HG02610 (cell line): ENCODE measurements at regions not wholly inside any gene's neighbourhood (a gene's known extent, or its start where the extent isn't known, plus 50 kb on each side); places are given as distances from the start of the nearest gene placed in this dataset.

ENCODE experiments used
- ATAC-seq: cut with Tn5 transposase; IDR thresholded peaks from one replicate; pipeline ENCODE4 v1.9.1; 2021; ENCODE audit warnings: mild to moderate bottlenecking, moderate library complexity; ENCODE audit not compliant: unreplicated experiment

GRCh38 chr20:17093782-17094181 lies 133.1 kb upstream of the PCSK2 start:
- ATAC-seq = no peak

DNA sequence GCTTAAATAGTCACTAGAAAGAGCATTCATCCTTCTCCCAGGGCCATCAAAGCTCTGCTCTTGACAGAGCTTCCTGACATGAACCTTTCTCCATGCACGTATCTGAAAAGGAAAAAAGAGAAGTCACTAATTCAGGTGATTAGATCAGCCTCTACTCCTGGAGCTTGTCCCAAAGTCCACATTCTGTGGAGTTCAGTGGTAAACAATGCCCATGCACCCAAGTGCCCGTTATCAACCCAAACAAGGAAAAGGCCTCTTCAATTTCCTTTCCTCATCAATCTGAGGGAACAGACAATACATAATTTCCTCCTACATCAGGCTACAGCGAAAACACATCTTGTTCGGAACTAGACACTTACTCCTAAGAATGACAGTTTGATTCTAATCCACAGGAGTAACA lies 129.2 kb upstream of the PCSK2 start:
- no peak for ATAC-seq

GRCh38 chr20:17100506-17100905 lies 126.3 kb upstream of the PCSK2 start:
- no peak for ATAC-seq

DNA sequence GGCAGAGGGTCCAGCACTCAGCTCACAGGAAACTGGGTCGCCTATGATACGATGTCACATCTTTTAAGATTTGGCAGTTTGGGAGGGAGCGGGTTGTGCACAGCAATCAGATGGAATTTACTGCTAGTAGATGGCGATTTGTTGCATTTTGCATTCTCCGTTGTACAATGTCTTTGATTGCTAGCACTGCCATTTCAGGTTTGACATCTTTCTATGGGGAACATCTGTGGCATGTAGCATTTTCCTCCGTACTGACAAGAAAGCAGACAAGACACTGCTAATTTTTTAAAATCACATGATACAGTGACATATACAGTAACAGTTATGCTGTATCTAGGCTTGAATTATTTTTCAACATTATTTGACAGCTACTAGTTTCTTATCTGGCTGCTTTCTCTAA lies 119.7 kb upstream of the PCSK2 start:
- no peak for ATAC-seq

DNA sequence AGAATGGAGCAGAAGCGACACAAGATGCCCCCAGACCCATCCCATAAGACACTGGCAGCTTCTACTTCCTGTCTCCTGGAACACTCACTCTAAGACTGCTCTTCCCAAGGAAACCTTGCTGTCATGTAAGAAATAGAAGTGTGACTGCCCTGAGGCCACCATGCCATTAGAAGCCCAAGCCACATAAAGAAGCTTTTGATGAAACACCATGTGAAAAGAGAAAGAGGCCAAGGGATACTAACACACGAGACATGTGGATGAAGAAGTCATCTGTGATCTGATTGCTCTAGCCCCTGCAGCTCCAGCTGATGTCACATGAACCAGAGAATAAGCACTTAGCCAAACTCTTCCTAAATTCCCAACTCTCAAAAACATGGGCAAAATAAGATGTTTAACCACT lies 117.9 kb upstream of the PCSK2 start:
- ATAC-seq = no peak

DNA sequence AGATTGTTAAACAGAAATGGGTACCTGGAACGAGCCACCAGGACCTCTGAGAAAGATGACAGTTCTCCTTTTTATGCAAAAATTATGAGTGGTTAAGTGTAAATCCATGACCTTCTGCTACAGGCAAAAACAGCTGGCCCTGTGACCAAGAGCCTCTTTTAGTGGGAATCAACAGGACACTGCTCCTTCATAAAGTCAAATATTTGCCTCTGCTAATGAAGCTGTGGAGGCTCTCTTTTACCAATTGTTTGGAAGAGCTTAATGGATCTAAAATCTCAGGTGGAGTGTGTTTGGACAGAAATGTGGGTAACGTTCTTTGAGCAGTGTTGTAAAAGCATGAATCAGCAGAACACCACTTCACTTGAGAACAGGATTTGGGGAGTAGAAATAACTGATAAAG lies 117.5 kb upstream of the PCSK2 start:
- ATAC-seq = no peak

DNA sequence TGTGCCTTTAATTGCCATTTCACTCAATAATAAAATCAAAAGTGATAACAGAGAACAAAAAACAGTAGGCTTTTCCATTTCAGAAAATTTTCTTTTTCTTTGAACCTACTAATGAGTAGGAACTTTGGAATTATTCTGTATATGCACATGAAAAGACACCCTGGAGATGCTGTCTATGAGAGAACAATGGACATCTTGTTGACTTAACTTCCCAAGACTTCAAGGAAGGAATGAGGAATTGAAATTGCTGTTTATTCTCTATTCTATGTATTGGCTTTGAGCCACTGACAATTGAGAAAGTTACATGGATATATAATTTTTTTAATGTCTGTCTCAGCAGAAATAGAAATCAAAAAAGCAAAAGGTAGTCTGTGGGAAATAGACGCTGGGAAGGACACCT lies 98.6 kb upstream of the PCSK2 start:
- no peak for ATAC-seq

DNA sequence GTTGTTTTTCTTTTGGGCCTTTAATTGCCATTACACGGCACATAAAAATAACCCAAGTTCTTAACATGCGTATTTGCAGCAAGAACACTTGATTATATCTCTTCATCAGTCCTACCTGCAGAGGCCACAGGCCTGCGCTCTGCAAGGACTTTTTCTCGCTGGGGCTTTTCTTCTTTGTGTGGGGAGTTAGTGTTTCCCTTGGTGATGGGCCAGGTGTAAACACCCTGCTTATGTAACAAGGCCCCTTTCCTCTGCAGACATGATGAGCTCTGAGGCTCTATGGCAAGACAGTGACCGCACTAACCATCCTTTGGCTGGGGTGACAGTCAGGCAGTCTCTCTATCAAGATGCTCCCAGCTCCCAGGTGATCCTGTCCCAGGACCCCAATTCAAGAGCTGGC lies 97.8 kb upstream of the PCSK2 start:
- ATAC-seq = no peak

DNA sequence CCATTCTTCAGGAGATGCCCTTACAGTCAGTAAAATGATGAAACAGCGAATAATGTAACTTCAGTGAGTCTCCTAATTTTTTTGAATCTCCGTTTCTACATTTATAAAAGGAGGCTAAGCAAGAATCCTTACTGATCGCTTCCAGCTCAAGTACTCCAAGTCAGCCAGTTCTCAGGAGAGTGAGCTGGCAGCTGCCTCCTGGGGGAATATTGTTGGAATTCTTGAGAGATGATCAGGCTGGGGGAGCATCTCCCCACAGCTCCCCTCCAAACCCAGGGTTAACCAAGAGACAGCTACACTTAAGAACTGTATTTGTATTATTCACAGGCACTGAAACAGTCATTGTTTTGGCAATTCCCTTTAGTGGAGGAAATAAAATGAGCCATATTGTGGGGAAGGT lies 89.1 kb upstream of the PCSK2 start:
- ATAC-seq = no peak

- no peak for ATAC-seq
Measured at GRCh38 chr20:17138237-17138636, 88.6 kb upstream of the PCSK2 start.

- no peak for ATAC-seq
Measured at GRCh38 chr20:17140894-17141293, 85.9 kb upstream of the PCSK2 start.

GRCh38 chr20:17141568-17141967 lies 85.3 kb upstream of the PCSK2 start:
- no peak for ATAC-seq

GRCh38 chr20:17142666-17143065 lies 84.2 kb upstream of the PCSK2 start:
- no peak for ATAC-seq

GRCh38 chr20:17150858-17151257 lies 76.0 kb upstream of the PCSK2 start:
- ATAC-seq = no peak

DNA sequence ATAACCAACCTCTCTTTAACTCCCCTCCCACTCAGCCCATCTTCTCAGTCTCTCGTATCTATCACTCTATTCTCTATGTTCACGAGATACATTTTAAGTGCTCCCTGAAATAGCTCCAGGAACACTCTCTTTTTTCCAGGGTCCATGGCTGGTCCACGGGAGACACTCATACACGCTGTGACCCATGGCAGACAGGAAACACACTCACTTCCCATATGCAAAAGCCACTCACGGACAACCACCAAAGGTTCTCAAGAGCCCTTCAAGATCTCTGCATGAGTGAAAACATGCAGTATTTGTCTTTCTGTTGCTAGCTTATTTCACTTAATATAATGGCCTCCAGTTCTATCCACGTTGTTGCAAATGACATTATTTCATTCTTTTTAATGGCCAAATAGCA lies 71.4 kb upstream of the PCSK2 start:
- no peak for ATAC-seq

- no peak for ATAC-seq
Measured at GRCh38 chr20:17158701-17159100, 68.1 kb upstream of the PCSK2 start.

DNA sequence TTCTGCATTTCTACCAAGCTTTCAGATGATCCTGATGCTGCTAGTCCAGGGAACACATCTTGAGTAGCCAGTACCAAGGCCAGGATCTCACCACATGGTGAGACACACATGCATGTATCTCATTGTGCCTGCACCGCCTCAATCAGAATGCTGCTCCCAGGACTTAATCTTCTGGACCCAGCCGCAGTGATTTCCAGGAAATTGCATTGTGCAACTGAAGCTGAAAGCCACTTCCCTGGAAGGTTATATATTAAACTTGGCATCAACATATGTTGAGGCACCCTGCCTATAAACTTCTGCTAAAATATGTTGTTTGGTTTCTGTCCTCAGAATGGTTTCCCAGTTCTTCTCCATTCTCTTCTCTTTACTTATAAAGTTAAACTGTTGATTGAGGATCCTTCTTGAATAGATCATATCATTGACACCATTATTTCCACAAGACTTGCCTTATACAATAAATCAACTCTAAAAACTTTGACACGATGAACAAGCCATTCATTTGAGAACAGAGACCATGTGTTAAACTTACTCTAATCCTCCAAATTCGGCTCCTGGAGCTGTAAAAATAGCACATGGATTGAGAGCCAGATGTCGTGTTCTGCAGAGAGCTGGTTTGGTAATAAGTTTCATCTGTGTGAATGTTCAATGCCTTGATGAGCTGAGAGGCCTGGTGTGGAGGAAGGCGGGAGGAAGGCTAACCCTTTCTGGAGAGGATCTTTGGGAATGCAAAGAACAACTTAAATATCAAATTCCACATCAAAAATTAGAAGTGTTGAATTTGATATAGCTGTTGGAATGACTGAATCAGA lies 65.0 kb upstream of the PCSK2 start:
- no peak for ATAC-seq

DNA sequence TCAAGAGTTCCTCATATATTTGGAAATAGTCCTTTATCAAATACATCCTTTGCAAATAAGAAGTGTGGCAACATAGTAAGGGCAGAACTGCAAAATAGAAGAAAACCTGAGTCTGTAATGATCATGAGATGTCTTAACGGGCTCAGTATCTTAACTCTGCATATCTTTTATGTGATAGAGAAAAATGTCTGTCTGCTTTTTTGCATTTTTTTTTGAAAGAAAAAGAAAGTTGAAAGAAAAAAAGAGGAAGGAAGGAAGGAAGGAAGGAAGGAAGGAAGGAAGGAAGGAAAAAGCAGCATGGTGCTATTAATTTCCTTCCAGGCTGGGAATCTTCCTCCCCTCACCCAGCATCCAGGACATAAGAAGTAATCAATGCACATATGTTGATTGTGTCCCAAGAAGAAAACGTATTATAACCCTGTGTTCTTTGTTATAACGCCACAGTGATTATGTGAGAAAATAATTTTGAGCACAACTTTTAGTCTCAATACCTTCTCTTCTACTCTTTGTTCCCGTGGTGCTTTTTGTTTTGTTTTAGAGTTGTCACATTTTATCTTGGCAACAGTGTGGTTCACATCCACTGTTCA lies 58.7 kb upstream of the PCSK2 start:
- no peak for ATAC-seq

- no peak for ATAC-seq
Measured at GRCh38 chr20:17169585-17170136, 57.2 kb upstream of the PCSK2 start.

- no peak for ATAC-seq
Measured at GRCh38 chr20:17171746-17172280, 55.0 kb upstream of the PCSK2 start.

- no peak for ATAC-seq
Measured at GRCh38 chr20:17172836-17173516, 53.9 kb upstream of the PCSK2 start.
